AG04449 (cell line): ENCODE measurements at regions not wholly inside any gene's neighbourhood (a gene's known extent, or its start where the extent isn't known, plus 50 kb on each side); places are given as distances from the start of the nearest gene placed in this dataset.

Source experiments
- CTCF ChIA-PET: fragments of 350-600 bp; formaldehyde crosslinking; extraction: SDS; loops from one replicate; lab custom pipeline; 2021; ENCODE audit warnings: antibody characterized with exemption; lab: Yijun Ruan, JAX
- POLR2A ChIA-PET: fragments of 400-600, 350-600 bp; formaldehyde crosslinking; extraction: SDS; loops from one replicate; lab custom pipeline; 2020; ENCODE audit warnings: antibody characterized with exemption, inconsistent platforms; lab: Yijun Ruan, JAX
- DNase-seq: peaks from one replicate; pipeline ENCODE4 v3.0.0-alpha.2; 2010; ENCODE audit warnings: low read depth, low spot score
- H3K4me3 ChIP-seq: 2 replicates; pipeline ENCODE4 v1.5.1; 2011; ENCODE audit warnings: low read depth, mild to moderate bottlenecking, control low read depth, low read length
- CTCF ChIP-seq: IDR thresholded peaks from one replicate; pipeline ENCODE4 v1.5.1; 2011; ENCODE audit warnings: mild to moderate bottlenecking, moderate library complexity, low read length, control low read depth, inconsistent platforms; ENCODE audit not compliant: insufficient read depth; ENCODE audit errors: missing control alignments

DNA sequence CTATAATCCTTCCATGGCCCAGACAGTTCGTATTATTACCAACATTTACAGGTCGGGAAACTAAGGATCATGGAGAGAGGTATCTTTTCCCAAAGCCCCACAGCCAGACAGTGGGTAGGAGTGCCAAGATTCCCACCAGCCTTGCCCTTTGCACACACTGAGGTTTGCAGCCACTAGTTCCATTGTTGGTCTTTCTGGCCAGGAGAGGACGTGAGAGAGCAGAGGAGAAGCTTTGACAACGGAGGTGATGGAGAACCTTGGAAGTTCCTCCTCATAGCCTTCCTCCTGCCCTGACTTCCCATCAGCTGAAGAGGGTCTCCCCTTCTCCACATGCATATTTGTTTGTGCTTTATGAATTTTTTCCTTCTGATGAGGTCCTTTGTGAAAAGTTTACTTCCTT, 50.5 kb upstream of the PLCL2 start:
- POLR2A ChIA-PET = no interaction called here
- DNase-seq = no peak
- CTCF ChIA-PET = no interaction called here
- H3K4me3 ChIP-seq = no peak overlapping the region
- TF ChIP-seq CTCF = no peak

GRCh38 chr3:16834753-16835152, 50.0 kb upstream of the PLCL2 start:
- ChIA-PET CTCF (no interaction called here), POLR2A (no interaction called here)
- TF ChIP-seq CTCF = no peak
- H3K4me3 ChIP-seq = no peak overlapping the region
- no peak for DNase-seq
